Eye (tissue), 1 donor: ENCODE measurements at regions not wholly inside any gene's neighbourhood (a gene's known extent, or its start where the extent isn't known, plus 50 kb on each side); places are given as distances from the start of the nearest gene placed in this dataset.
"Not testable (repeated sequence)": the region's sequence is repeated elsewhere in the genome, so short reads cannot be mapped to it uniquely, and the experiment has no call there.

ENCODE experiments used
- DNase-seq: peaks from one replicate; pipeline ENCODE4 v3.0.0-alpha.2; 2015

- no peak for DNase-seq
Observed at GRCh38 chr7:51640841-51641240, 324.2 kb upstream of the COBL start.

- no peak for DNase-seq
Observed at GRCh38 chr7:51639661-51640334, 323.2 kb upstream of the COBL start.

- DNase-seq: no peak
Observed at GRCh38 chr7:51636503-51636902, 319.9 kb upstream of the COBL start.

- DNase-seq: no peak
Observed at GRCh38 chr7:51635775-51636174, 319.2 kb upstream of the COBL start.

GRCh38 chr7:51634538-51634937, 317.9 kb upstream of the COBL start:
- DNase-seq: no peak

DNA sequence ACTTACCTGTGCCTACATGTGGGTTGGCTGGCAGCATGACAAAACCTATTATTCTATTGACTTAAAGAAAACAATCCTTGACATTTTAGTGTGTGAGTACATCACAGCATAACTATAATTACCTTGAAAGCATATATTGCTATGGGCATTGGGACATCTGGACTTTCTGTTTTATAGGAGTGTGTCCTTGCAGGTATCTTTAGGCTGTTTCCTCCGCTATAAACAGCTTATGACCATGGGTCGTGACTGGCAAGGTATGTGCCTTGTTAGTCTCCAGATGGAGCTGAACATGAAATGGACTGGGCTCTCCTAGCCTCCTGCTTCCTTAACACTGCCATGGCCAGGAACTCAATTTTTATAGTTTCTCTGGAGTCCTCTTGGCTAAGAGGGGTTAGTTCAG, 317.4 kb upstream of the COBL start:
- DNase-seq: no peak

- no peak for DNase-seq
Observed at GRCh38 chr7:51633596-51633995, 317.0 kb upstream of the COBL start.

DNA sequence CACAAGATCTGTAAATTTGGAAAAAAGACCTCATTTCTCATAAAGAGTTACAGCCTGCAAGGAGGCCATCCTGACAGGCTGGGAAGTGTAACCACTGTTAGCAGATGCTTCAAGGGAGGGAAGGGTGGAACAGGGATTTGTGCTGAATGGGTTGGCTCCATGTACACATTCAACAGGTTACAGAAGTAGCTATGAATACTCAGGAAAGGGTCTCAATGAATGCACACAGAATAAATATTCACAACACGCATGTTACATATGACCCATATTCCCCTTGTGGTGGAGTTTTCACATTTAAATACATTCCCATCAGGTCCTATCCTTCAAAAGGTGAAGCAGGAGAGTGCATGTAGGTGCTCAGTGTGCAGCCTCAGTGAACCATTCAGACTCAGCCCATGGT, 316.4 kb upstream of the COBL start:
- DNase-seq: no peak

DNA sequence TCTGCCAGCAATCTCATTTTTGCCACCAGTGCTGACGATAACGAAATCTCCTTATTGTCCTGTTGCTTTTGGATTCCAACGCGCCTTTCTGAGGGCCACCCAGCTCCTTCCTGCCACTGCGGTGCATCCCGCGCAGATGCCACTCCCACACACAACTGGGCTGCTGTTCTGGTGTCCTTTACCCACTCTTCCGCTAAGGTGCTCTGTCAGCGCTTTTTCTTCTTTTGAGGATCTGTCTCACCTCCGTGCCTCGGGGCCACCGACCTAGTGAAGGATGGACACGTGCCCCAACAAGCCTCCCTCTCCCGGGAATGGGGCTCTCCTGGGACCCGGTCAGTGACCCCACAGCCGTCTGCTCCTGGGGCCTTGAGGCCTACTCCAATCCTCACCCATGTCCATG, 314.3 kb upstream of the COBL start:
- DNase-seq: no peak

DNA sequence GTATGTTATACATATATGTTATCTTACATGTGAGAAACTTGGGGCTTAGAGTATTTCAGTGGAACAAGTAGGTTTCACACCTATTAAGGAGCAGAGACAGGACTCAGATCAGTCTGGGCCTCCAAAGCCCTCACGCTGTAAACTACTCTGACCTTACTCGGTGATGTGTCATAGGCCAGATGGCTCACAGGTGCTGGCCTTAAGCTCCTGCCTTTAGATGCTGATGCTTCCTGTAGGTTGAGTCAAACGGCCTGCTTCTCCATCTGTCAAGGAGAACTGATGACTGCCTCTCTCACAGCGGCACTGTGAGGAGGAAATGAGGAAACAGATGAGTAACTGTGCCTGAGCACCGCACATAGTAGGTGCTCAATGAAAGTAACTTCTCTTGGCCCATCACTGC, 312.6 kb upstream of the COBL start:
- DNase-seq: no peak

- DNase-seq: no peak
Observed at GRCh38 chr7:51621956-51622355, 305.3 kb upstream of the COBL start.

GRCh38 chr7:51620706-51621105, 304.1 kb upstream of the COBL start:
- DNase-seq: peak; percentile 35

DNA sequence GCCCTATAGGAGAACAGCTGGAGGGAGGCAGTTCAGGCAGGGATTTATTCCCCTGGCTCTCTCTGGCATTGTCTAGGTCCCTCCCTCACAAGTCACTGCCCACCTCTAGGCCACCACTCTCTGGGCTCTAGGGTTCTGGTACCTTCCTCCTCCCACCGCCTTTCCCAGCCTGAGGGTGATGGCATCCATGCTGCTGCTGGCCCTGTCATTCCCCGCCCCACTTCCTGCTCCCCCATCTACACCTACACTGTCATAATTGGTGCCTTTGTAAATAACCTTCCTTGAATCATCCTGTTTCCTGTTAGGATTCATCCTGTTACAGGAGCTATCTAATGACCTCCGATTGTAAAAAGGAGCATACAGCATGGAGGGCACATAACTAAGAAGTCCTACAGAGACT, 303.3 kb upstream of the COBL start:
- no peak for DNase-seq

DNA sequence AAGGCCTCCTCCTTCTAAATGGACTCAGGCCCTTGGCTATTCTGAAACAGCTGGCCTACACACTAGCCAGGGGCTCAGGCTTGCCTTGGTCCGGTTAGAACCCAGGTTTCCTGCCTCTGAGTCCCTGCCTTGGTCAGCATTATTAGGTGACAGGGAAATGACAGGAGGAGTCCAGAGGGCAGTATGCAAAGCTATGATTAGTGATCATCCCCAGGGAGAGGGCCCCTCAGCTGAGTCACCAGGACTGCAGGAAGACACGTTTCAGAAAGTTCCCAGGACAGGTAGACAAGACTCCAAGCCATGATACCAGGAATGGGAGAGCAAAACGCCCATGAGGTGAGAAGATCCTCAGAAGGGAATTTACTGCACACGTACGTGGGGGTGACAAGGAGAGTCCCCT, 301.1 kb upstream of the COBL start:
- DNase-seq: no peak

- no peak for DNase-seq
Observed at GRCh38 chr7:51613911-51614357, 297.3 kb upstream of the COBL start.

DNA sequence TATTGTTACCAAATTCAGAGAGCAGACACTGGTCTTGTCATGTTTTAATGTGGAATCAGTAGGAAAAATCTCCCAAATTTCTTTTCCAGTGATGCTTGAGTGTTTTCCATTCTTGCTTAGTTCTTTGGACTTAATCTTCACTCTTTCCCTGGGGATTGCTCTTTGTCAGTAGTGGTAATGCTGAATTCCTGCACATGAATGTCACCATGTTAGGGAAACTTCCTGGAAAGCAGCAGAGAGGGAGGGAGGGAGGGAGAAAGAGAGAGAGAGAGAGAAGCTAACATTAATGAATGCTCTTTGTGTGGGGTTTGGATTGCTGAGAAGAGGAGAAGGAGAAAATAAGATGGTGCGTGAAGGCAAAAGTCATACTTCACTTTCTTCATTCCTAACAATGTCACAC, 295.3 kb upstream of the COBL start:
- DNase-seq: no peak

DNA sequence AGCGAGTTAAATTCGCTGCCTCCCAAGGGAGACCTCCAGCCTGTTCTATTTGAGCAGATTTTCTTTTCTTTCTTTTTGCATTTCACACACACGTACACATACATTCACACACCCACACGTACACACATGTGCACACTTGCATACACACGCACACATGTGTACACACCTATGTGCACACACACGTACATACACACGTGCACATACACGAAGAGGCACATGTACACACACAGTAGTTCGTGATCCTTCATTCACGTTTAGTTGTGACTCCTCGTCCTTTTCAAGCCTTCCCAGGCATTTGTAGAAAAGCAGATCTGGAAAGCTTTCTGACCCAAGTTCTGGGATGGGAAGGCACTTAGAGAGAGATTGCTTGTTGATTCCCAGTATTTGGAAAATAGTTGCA, 290.8 kb upstream of the COBL start:
- DNase-seq: no peak

DNA sequence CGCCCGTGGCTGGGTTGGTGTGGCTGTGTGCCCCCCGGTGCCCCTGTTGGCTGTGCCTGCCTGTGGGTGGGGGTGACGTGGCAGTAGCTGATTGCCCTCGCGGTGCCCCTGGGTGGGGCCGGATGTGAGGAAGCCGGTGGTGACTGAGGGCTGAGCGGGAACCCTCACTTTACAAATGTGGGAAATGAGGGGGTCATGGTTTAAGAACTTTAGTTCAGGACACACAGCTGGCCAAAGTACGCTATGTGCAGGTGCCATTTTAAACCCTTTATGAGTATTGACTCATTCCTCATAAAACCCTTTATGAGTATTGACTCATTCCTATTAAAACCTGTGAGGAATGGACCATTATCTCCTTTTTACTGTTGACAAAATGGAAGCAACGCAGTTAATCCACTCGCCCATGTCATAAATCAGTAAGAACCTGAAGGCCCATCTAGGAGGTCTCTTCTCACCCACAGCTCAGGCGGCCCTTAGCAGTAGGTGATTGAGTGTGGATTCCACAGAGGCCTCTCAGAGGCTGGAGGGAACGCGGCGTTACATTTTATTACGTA, 290.1 kb upstream of the COBL start:
- no peak for DNase-seq

GRCh38 chr7:51602376-51602775, 285.8 kb upstream of the COBL start:
- DNase-seq: peak; percentile 28

DNA sequence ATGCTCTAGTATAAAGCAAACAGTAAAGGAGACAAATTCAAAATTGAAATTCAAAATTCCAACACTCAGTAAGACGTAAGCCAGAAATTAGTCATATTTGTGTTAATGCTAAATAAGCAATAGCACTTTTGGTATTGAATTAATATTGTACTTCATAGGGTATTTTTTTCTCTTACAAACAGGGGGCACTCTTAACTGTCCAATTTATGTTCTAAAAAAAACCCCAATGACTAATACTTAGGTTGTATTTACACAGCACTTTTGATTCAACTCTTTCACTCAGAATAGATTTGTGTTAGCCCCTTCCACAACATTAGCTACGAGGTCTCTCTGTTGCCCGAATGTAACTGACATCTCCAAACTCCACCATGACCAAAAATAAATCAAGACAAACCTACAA, 284.9 kb upstream of the COBL start:
- DNase-seq: no peak

DNA sequence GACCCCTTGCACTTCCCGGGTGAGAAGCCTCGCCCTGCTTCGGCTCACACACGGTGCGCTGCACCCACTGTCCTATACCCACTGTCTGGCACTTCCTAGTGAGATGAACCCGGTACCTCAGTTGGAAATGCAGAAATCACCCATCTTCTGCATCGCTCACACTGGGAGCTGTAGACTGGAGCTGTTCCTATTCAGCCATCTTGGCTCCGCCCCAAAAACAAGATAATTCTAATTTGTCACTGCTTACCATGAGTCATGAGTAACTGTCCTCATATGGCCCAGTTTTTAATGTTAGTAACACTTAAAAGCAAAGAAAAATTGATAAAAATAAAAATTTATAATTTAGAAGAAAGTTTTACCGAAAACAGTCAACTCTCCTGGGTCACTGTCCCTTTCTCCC, 283.3 kb upstream of the COBL start:
- not testable (repeated sequence) for DNase-seq

- no peak for DNase-seq
Observed at GRCh38 chr7:51593628-51594027, 277.0 kb upstream of the COBL start.

- peak; percentile 34 for DNase-seq
Observed at GRCh38 chr7:51592842-51593599, 276.4 kb upstream of the COBL start.

GRCh38 chr7:51591223-51591622, 274.6 kb upstream of the COBL start:
- DNase-seq: no peak
